ACC112 (cell line): ENCODE measurements at regions not wholly inside any gene's neighbourhood (a gene's known extent, or its start where the extent isn't known, plus 50 kb on each side); places are given as distances from the start of the nearest gene placed in this dataset.

ENCODE experiments used
- H2AFZ ChIP-seq: fragments of 200-600 bp; sonication (generic); one replicate; pipeline ENCODE4 v1.6.0; 2017; ENCODE audit warnings: antibody characterized with exemption, low read length; ENCODE audit not compliant: unreplicated experiment
- H3K27ac ChIP-seq: fragments of 200-600 bp; sonication (generic); 2 replicates; pipeline ENCODE4 v1.5.1; 2014; ENCODE audit warnings: low read depth, mild to moderate bottlenecking, antibody characterized with exemption, low read length, moderate library complexity
- H3K27me3 ChIP-seq: fragments of 200-600 bp; sonication (generic); 2 replicates; pipeline ENCODE4 v1.6.1; 2014; ENCODE audit warnings: mild to moderate bottlenecking, antibody characterized with exemption, low read length, moderate library complexity, mixed read lengths; ENCODE audit not compliant: insufficient read depth
- H3K36me3 ChIP-seq: fragments of 200-600 bp; sonication (generic); 2 replicates; pipeline ENCODE4 v1.6.1; 2016; ENCODE audit warnings: mild to moderate bottlenecking, antibody characterized with exemption, low read length, moderate library complexity, mixed read lengths; ENCODE audit not compliant: insufficient read depth
- H3K4me1 ChIP-seq: fragments of 200-600 bp; sonication (generic); one replicate; pipeline ENCODE4 v1.6.1; 2016; ENCODE audit warnings: low read length, mixed read lengths; ENCODE audit not compliant: insufficient read depth, unreplicated experiment, control insufficient read depth
- H3K4me3 ChIP-seq: fragments of 200-600 bp; sonication (generic); 2 replicates; pipeline ENCODE4 v1.5.1; 2014; ENCODE audit warnings: mild to moderate bottlenecking, low read depth, low read length
- H3K79me2 ChIP-seq: fragments of 200-600 bp; sonication (generic); one replicate; pipeline ENCODE4 v1.6.0; 2016; ENCODE audit warnings: low read length; ENCODE audit not compliant: control insufficient read depth, unreplicated experiment, insufficient read depth

GRCh38 chr15:70319466-70319865 lies 221.7 kb upstream of the TLE3 start:
- Histone ChIP-seq H2AFZ (no peak overlapping the region), H3K79me2 (no peaks in the 10 kb centered on the region), H3K27me3 (no peaks in the 10 kb centered on the region), H3K27ac (no peak overlapping the region), H3K36me3 (no peaks in the 10 kb centered on the region), H3K4me3 (no peak overlapping the region), H3K4me1 (peaks cover 23% of the 10 kb centered on the region)

DNA sequence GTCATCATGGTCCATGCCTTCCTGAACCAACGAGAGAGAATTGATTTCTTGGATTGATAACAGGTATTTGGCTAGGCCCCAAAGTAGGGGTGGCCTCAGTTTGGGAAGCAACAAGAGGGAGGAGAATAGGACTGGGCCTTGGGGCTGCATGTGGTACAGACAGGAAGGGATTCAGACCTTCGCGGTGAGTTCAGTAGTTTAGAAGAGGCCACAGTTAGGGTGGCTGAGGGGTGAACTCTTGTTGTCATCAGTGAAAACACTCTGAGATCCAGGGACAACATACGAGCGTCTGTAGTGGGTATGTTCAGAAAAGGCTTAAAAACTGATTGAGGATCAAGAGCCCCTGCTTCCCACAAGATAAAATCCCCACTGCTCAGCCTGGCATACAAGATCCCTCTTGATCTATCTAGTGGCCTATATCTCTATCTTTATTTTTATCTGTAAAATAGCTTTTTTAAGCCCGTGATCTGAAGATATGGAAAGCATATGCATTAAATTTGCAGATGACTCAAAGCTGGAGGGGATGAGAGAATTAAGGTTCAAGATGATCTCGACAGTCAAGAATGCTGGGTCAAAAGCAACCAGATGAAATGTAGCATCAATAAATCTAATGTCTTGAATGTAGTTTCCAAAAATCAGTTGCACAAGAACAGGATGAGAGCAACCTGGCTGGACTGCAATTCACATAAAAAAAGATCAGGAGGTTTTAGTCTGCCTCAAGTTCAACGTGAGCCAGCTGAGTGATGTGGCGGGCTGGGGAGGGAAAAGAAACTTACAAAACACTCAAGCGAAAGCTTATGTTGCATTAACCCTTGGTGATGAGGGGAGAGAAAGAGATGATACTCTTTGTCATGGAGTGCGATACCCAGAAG lies 221.1 kb upstream of the TLE3 start:
- Histone ChIP-seq H3K4me1 (peaks cover 22% of the 10 kb centered on the region), H2AFZ (no peak overlapping the region), H3K27ac (peak overlapping the region; percentile 54)

GRCh38 chr15:70316059-70316600 lies 218.4 kb upstream of the TLE3 start:
- H3K27ac ChIP-seq = no peak overlapping the region
- peaks cover 10% of the 10 kb centered on the region; the same call in 1 of the 2 replicates for H3K27me3 ChIP-seq

More for the DNA sequence above, 221.1 kb upstream of the TLE3 start:
- H3K27me3 ChIP-seq = no peaks in the 10 kb centered on the region
- H3K36me3 ChIP-seq = no peaks in the 10 kb centered on the region
- no peaks in the 10 kb centered on the region for H3K79me2 ChIP-seq
- H3K4me3 ChIP-seq = no peak overlapping the region

DNA sequence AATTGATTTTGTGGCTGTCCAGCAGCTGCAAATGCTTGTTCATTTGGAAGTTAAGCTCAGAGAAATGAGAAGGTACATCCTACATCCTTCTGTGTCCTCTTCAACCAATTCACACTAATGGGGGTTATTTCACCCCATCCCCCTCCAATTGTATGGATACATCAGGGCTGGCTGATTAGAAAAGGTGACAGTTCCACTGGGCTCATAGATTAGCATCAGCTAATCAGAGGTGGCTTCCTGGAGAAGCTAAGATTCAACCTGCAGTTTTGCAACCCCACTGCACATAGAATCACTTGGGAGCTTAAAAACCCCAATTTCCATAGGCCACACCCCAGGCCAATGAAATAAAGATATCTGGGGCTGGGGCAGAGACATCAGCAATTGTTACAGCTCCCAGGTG lies 217.7 kb upstream of the TLE3 start:
- no peaks in the 10 kb centered on the region for H3K79me2 ChIP-seq
- H2AFZ ChIP-seq = no peak overlapping the region
- H3K4me1 ChIP-seq = peaks cover 17% of the 10 kb centered on the region
- no peak overlapping the region for H3K27ac ChIP-seq
- no peak overlapping the region for H3K4me3 ChIP-seq
- no peaks in the 10 kb centered on the region for H3K36me3 ChIP-seq
- peaks cover 13% of the 10 kb centered on the region; the same call in 1 of the 2 replicates for H3K27me3 ChIP-seq

More at GRCh38 chr15:70316059-70316600, 218.4 kb upstream of the TLE3 start:
- Histone ChIP-seq H3K4me3 (no peak overlapping the region), H3K4me1 (peaks cover 17% of the 10 kb centered on the region), H3K79me2 (no peaks in the 10 kb centered on the region), H2AFZ (no peak overlapping the region), H3K36me3 (no peaks in the 10 kb centered on the region)

GRCh38 chr15:70314688-70315087 lies 217.0 kb upstream of the TLE3 start:
- H3K4me3 ChIP-seq = no peak overlapping the region
- H3K36me3 ChIP-seq = no peaks in the 10 kb centered on the region
- no peaks in the 10 kb centered on the region for H3K79me2 ChIP-seq
- no peak overlapping the region for H2AFZ ChIP-seq
- peaks cover 14% of the 10 kb centered on the region for H3K4me1 ChIP-seq
- H3K27ac ChIP-seq = no peak overlapping the region
- peaks cover 13% of the 10 kb centered on the region; the same call in 1 of the 2 replicates for H3K27me3 ChIP-seq

DNA sequence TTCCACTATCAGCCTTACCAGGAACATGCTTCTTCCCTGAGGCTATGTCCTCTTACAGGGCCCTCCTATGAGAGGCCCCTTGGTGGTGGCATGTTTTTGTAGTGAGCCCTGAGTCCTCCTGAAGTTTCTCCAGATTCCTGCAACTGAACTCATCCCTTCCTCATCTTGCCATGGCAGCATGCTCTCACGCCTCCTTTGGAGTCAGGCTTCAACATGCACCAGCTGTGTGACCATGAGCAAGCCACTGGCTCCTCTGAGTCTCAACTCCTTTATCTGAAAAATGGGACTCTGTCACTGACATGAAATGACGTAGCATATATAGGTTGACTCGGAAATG lies 216.3 kb upstream of the TLE3 start:
- Histone ChIP-seq H3K4me3 (no peak overlapping the region), H3K36me3 (no peaks in the 10 kb centered on the region), H3K27me3 (peaks cover 18% of the 10 kb centered on the region; the same call in 1 of the 2 replicates), H3K27ac (no peak overlapping the region), H2AFZ (no peak overlapping the region), H3K79me2 (no peaks in the 10 kb centered on the region), H3K4me1 (peaks cover 7% of the 10 kb centered on the region)

DNA sequence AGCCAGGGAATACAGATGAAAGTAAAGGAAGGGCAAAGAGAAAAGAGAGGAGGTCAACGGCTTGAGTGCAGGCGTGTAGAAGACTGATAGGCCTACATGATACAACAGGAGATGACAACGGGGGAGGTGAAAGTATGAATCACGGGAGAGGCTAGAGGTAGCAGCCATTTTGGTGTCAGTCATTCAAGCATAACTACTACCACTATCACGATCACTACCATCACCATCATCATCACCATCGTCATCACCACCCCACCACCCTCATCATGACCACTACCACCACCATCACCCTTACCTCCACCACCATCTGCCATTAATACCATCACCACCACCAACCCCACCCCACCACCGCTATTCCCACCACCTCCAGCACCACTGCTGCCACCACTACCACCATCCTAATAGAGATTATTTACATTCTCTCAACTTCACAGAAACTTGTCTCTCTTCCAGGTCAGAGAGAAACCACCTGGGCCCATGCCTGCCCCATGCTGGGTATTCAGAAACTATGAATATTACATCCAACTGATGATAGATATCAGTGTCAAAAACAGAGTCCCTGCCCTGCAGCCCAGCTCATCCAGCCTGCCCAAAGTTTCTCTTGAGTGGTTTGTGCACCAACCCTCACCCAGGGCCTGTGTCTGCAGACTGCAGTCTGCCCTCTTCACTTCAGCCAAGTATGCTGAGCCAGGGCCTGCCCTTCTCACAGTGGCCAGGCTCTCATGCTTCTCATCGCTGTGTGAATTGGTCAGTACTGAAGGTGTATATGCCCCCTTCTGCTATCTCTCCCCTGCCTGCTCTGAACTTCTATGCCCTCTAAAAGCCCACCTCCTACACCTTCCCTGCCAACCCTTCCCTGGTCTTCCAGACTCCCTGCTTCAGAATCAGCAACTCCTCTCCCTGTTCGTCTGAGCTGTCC lies 215.6 kb upstream of the TLE3 start:
- no peaks in the 10 kb centered on the region for H3K36me3 ChIP-seq

DNA sequence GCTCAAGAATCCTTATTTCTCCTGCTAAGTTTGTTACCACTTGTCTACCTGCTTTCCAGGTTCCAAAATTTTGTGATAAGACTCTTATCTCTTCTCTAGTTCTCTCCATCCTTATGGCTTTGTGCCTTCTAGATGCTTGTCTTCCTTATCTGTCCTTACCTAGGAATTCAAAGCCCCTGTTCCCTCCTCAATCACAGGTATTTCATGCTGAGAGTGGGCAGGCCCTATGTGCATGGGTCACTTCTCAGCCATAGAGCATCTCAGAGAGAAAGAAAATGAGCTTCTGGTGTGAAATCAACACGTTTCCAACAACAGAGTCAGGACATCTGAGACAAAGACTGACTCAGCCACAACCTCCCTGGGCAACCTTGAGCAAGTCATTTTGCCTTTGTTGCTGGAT lies 214.1 kb upstream of the TLE3 start:
- H3K36me3 ChIP-seq = no peaks in the 10 kb centered on the region
- H3K79me2 ChIP-seq = no peaks in the 10 kb centered on the region
- H3K27ac ChIP-seq = no peak overlapping the region
- no peak overlapping the region for H2AFZ ChIP-seq
- peaks cover 28% of the 10 kb centered on the region; the same call in 1 of the 2 replicates for H3K27me3 ChIP-seq
- H3K4me1 ChIP-seq = peaks cover 7% of the 10 kb centered on the region
- H3K4me3 ChIP-seq = no peak overlapping the region

More for the DNA sequence above, 215.6 kb upstream of the TLE3 start:
- no peak overlapping the region for H3K4me3 ChIP-seq
- peaks cover 24% of the 10 kb centered on the region; the same call in 1 of the 2 replicates for H3K27me3 ChIP-seq
- H3K79me2 ChIP-seq = no peaks in the 10 kb centered on the region
- H3K4me1 ChIP-seq = peaks cover 3% of the 10 kb centered on the region
- H3K27ac ChIP-seq = no peak overlapping the region
- H2AFZ ChIP-seq = no peak overlapping the region

GRCh38 chr15:70309716-70310115 lies 212.0 kb upstream of the TLE3 start:
- H3K79me2 ChIP-seq = no peaks in the 10 kb centered on the region
- H3K27ac ChIP-seq = no peak overlapping the region
- no peak overlapping the region for H3K4me3 ChIP-seq
- no peaks in the 10 kb centered on the region for H3K36me3 ChIP-seq
- H2AFZ ChIP-seq = no peak overlapping the region
- peaks cover 28% of the 10 kb centered on the region; the same call in 1 of the 2 replicates for H3K27me3 ChIP-seq
- peaks cover 7% of the 10 kb centered on the region for H3K4me1 ChIP-seq

- peaks cover 7% of the 10 kb centered on the region for H3K4me1 ChIP-seq
- H3K27me3 ChIP-seq = peaks cover 28% of the 10 kb centered on the region; the same call in 1 of the 2 replicates
- H3K36me3 ChIP-seq = no peaks in the 10 kb centered on the region
- H3K27ac ChIP-seq = no peak overlapping the region
- H3K79me2 ChIP-seq = no peaks in the 10 kb centered on the region
- H3K4me3 ChIP-seq = no peak overlapping the region
- H2AFZ ChIP-seq = no peak overlapping the region
Measured at GRCh38 chr15:70308735-70309434, 211.2 kb upstream of the TLE3 start.
